HCT116 (cell line): ENCODE measurements at regions not wholly inside any gene's neighbourhood (a gene's known extent, or its start where the extent isn't known, plus 50 kb on each side); places are given as distances from the start of the nearest gene placed in this dataset.

Source experiments
- ATAC-seq: fragments of 200-7000 bp; cut with Tn5 transposase; 2 replicates; pipeline ENCODE4 v1.9.1; 2020; ENCODE audit warnings: mild to moderate bottlenecking, moderate library complexity
- BruUV-seq: library from RNA; stranded (reverse); fragments of 400-500 nt; replicated peaks from 2 replicates; lab custom pipeline; 2021; lab: Mats Ljungman, UMichigan
- CTCF ChIA-PET: fragments of 300-600 bp; sonication (Branson Sonifier 250); formaldehyde crosslinking; loops from one replicate; lab custom pipeline; 2021; ENCODE audit warnings: antibody characterized with exemption; lab: Charles Lee
- POLR2A ChIA-PET: fragments of 300-600, 350-600 bp; sonication (Branson Sonifier 250); formaldehyde crosslinking; loops from one replicate; lab custom pipeline; 2021; ENCODE audit warnings: antibody characterized with exemption; lab: Charles Lee
- RAD21 ChIA-PET, 2 experiments: fragments of 300-600 bp; sonication (Branson Sonifier 250); formaldehyde crosslinking; loops; one replicate each; lab custom pipeline; 2023; ENCODE audit warnings: low total read pairs in 2 of 2; ENCODE audit not compliant: uncharacterized antibody in 2 of 2, unreplicated experiment in 2 of 2, low non-redundant PET in 1 of 2; lab: Charles Lee
- DNase-seq: peaks from one replicate; pipeline ENCODE4 v3.0.0-alpha.2; 2010; ENCODE audit warnings: low read depth, low spot score
- H2AFZ ChIP-seq: fragments of 200-600 bp; shearing (Covaris generic), sonication (generic); 2 replicates; pipeline ENCODE4 v1.6.1; 2017; ENCODE audit warnings: low read depth, mixed run types, mixed read lengths, antibody characterized with exemption, low read length; ENCODE audit not compliant: poor library complexity, severe bottlenecking
- H3K27ac ChIP-seq: 2 replicates; pipeline ENCODE4 v1.5.1; 2012; ENCODE audit warnings: low read depth, low read length
- H3K27me3 ChIP-seq: fragments of 200-600 bp; sonication (generic); 2 replicates; pipeline ENCODE4 v1.6.1; 2016; ENCODE audit warnings: mixed run types, low read length, mixed read lengths; ENCODE audit not compliant: insufficient read depth
- H3K36me3 ChIP-seq, 2 experiments: fragments of 200-500 bp in 1 of 2; fragments of 200-600 bp in 1 of 2; sonication (Bioruptor generic) in 1 of 2; sonication (generic) in 1 of 2; 2 replicates each; pipeline versions ENCODE4 v1.5.1 to v1.6.1; 2014 to 2016; ENCODE audit warnings: low read length in 2 of 2, inconsistent platforms in 1 of 2, mixed read lengths in 1 of 2, mixed run types in 1 of 2; ENCODE audit not compliant: insufficient read depth in 2 of 2, control insufficient read depth in 1 of 2
- H3K4me1 ChIP-seq, 2 experiments: fragments of 200-600 bp in 1 of 2; sonication (generic) in 1 of 2; 2 replicates each; pipeline versions ENCODE4 v1.5.1 to v1.6.1; 2012 to 2017; ENCODE audit warnings: low read length in 2 of 2, inconsistent platforms in 1 of 2, mild to moderate bottlenecking in 1 of 2, mixed read lengths in 1 of 2, mixed run types in 1 of 2, moderate library complexity in 1 of 2; ENCODE audit not compliant: insufficient read depth in 2 of 2, control insufficient read depth in 1 of 2
- H3K4me2 ChIP-seq: fragments of 200-600 bp; sonication (generic); 2 replicates; pipeline ENCODE4 v1.6.1; 2017; ENCODE audit warnings: mixed run types, low read length, mixed read lengths
- H3K4me3 ChIP-seq, 2 experiments: fragments of 200-600 bp in 1 of 2; sonication (generic) in 1 of 2; replicated peaks in 1 of 2; 2 replicates each; pipeline ENCODE4 v1.5.1; 2011 to 2016; ENCODE audit warnings: low read length in 2 of 2, control low read depth in 1 of 2, low read depth in 1 of 2, mild to moderate bottlenecking in 1 of 2, mixed read lengths in 1 of 2, mixed run types in 1 of 2
- H3K79me2 ChIP-seq: fragments of 200-600 bp; sonication (generic); 2 replicates; pipeline ENCODE4 v1.6.1; 2017; ENCODE audit warnings: mild to moderate bottlenecking, mixed run types, low read length, moderate library complexity, mixed read lengths; ENCODE audit not compliant: insufficient read depth
- H3K9ac ChIP-seq: fragments of 200-600 bp; sonication (generic); 2 replicates; pipeline ENCODE4 v1.6.1; 2016; ENCODE audit warnings: low read length, mixed read lengths
- H3K9me2 ChIP-seq: fragments of 200-600 bp; sonication (generic), shearing (Covaris generic); 2 replicates; pipeline ENCODE4 v1.6.1; 2017; ENCODE audit warnings: mixed run types, mild to moderate bottlenecking, moderate library complexity; ENCODE audit not compliant: insufficient read depth
- H3K9me3 ChIP-seq, 2 experiments: fragments of 200-500 bp in 1 of 2; fragments of 200-600 bp in 1 of 2; sonication (Bioruptor generic) in 1 of 2; sonication (generic) in 1 of 2; 2 replicates each; pipeline ENCODE4 v1.6.1; 2014 to 2017; ENCODE audit warnings: low read length in 2 of 2, mixed read lengths in 2 of 2, inconsistent platforms in 1 of 2, low read depth in 1 of 2, mild to moderate bottlenecking in 1 of 2, mixed run types in 1 of 2, moderate library complexity in 1 of 2; ENCODE audit not compliant: control insufficient read depth in 1 of 2, insufficient read depth in 1 of 2
- H4K20me1 ChIP-seq: fragments of 200-600 bp; sonication (generic), shearing (Covaris generic); 2 replicates; pipeline ENCODE4 v1.6.1; 2017; ENCODE audit warnings: mixed run types, mild to moderate bottlenecking, moderate library complexity; ENCODE audit not compliant: insufficient read depth
- CTCF ChIP-seq, 3 experiments: fragments of 200-600 bp in 1 of 3; sonication (generic) in 1 of 3; IDR thresholded peaks in 2 of 3; conservative IDR thresholded peaks in 1 of 3; 2 replicates each; pipeline ENCODE4 v1.5.1; 2012 to 2017; ENCODE audit warnings: low read depth in 2 of 3, low read length in 2 of 3, antibody characterized with exemption in 1 of 3, borderline replicate concordance in 1 of 3, control low read depth in 1 of 3, mild to moderate bottlenecking in 1 of 3, mixed read lengths in 1 of 3, mixed run types in 1 of 3, moderate library complexity in 1 of 3; ENCODE audit not compliant: insufficient read depth in 1 of 3
- EZH2phosphoT487 ChIP-seq: fragments of 200-600 bp; IDR thresholded peaks from 2 replicates; pipeline ENCODE4 v1.6.1; 2018; ENCODE audit warnings: antibody characterized with exemption, borderline replicate concordance
- MAX ChIP-seq: IDR thresholded peaks from 2 replicates; pipeline ENCODE4 v1.6.1; 2012
- POLR2A ChIP-seq: IDR thresholded peaks from 2 replicates; pipeline ENCODE4 v1.7.0; 2011; ENCODE audit warnings: borderline replicate concordance; ENCODE audit not compliant: insufficient read depth, insufficient read length; ENCODE audit errors: extremely low read depth
- REST ChIP-seq: IDR thresholded peaks from 2 replicates; pipeline ENCODE4 v1.6.1; 2012; ENCODE audit warnings: low read depth
- SRF ChIP-seq: IDR thresholded peaks from 2 replicates; pipeline ENCODE4 v1.6.1; 2012; ENCODE audit warnings: low read depth
- ZFX ChIP-seq: fragments of 450-650 bp; IDR thresholded peaks from 2 replicates; pipeline ENCODE4 v1.6.1; 2017
- ZNF274 ChIP-seq: fragments of 200-500 bp; sonication (Bioruptor generic); IDR thresholded peaks from 2 replicates; pipeline ENCODE4 v1.6.1; 2014; ENCODE audit warnings: mild to moderate bottlenecking, low read depth, low read length, inconsistent platforms
- intact Hi-C: fragments of 100-400 bp; cut with micrococcal nuclease; formaldehyde crosslinking; loops from 2 replicates; pipeline ENCODE4 v1.10.0; 2022

GRCh38 chr5:165028356-165028755, 1522.9 kb downstream of the MAT2B start:
- no peak overlapping the region for H3K9ac ChIP-seq
- DNase-seq: no peak
- no peaks in the 10 kb centered on the region for H3K36me3 ChIP-seq
- no peaks in the 10 kb centered on the region for H3K9me2 ChIP-seq
- intact Hi-C loops: no loop called here
- H3K27ac ChIP-seq: no peak overlapping the region
- H3K27me3 ChIP-seq: no peaks in the 10 kb centered on the region
- no peak overlapping the region for H2AFZ ChIP-seq
- no peak for ATAC-seq
- H3K4me1 ChIP-seq: no peaks in the 10 kb centered on the region
- TF ChIP-seq REST (no peak), EZH2phosphoT487 (no peak), ZFX (no peak), CTCF (IDR thresholded peaks at IDR 0.05 in 2 of 3, conservative IDR thresholded peaks at IDR 0.05 in 1 of 3; ENCODE audit: borderline replicate concordance in 1 of 3, insufficient read depth in 1 of 3, low read depth in 2 of 3, low read length in 2 of 3) (no peak), POLR2A (no peak), ZNF274 (no peak), MAX (no peak), SRF (no peak)
- ChIA-PET RAD21 (no interaction called here), POLR2A (no interaction called here), CTCF (no interaction called here)
- H3K4me3 ChIP-seq: no peak overlapping the region
- no TSS peak for BruUV-seq
- H3K9me3 ChIP-seq: peaks cover 7 to 16% of the 10 kb centered on the region in 2 experiments; a peak in 2 of 4 replicates
- no peaks in the 10 kb centered on the region for H4K20me1 ChIP-seq
- H3K79me2 ChIP-seq: no peaks in the 10 kb centered on the region
- H3K4me2 ChIP-seq: no peak overlapping the region
